ENCODE measurements at regions not wholly inside any gene's neighbourhood (a gene's known extent, or its start where the extent isn't known, plus 50 kb on each side); places are given as distances from the start of the nearest gene placed in this dataset.

GRCh38 chr12:84072961-84073360, 839.6 kb downstream of the SLC6A15 start:
- TF ChIP-seq CTCF (IDR thresholded peaks at IDR 0.05 in 8 of 11, conservative IDR thresholded peaks at IDR 0.05 in 3 of 11) = no peak
- no peak for TF ChIP-seq POLR2AphosphoS5 (IDR thresholded peaks at IDR 0.05)
- no peak for TF ChIP-seq POLR2A (IDR thresholded peaks at IDR 0.05)

Measured in spleen (tissue), 7 donors.